Keratinocyte (primary cell): ENCODE measurements at regions not wholly inside any gene's neighbourhood (a gene's known extent, or its start where the extent isn't known, plus 50 kb on each side); places are given as distances from the start of the nearest gene placed in this dataset.

Experiments
- DNase-seq: peaks from one replicate; pipeline ENCODE4 v3.0.0-alpha.2; 2011; ENCODE audit warnings: low read depth, missing footprints, low spot score
- FAIRE-seq: peaks from 2 replicates; lab custom pipeline; 2011; peaks lifted over from hg19 to GRCh38; lab: Jason Lieb, UNC
- H2AFZ ChIP-seq: 2 replicates; pipeline ENCODE4 v1.6.0; 2012; ENCODE audit warnings: low read length, control low read depth, inconsistent platforms; ENCODE audit not compliant: control insufficient read depth
- H3K27ac ChIP-seq: 2 replicates; pipeline ENCODE4 v1.5.1; 2011; ENCODE audit warnings: low read length; ENCODE audit not compliant: control insufficient read depth, insufficient read depth
- H3K27me3 ChIP-seq: 3 replicates; pipeline ENCODE4 v1.6.0; 2011; ENCODE audit warnings: low read length; ENCODE audit not compliant: control insufficient read depth, insufficient read depth; ENCODE audit errors: extremely low read depth
- H3K36me3 ChIP-seq, 2 experiments: 2 replicates in 1 of 2; 3 replicates in 1 of 2; pipeline ENCODE4 v1.5.1; 2011; ENCODE audit warnings: low read length in 2 of 2, mild to moderate bottlenecking in 1 of 2; ENCODE audit not compliant: control insufficient read depth in 2 of 2, insufficient read depth in 2 of 2; ENCODE audit errors: extremely low read depth in 1 of 2
- H3K4me1 ChIP-seq: 3 replicates; pipeline ENCODE4 v1.5.1; 2011; ENCODE audit warnings: low read length; ENCODE audit not compliant: control insufficient read depth, insufficient read depth; ENCODE audit errors: extremely low read depth
- H3K4me2 ChIP-seq: 3 replicates; pipeline ENCODE4 v1.6.0; 2011; ENCODE audit warnings: low read depth, low read length; ENCODE audit not compliant: control insufficient read depth, insufficient read depth; ENCODE audit errors: extremely low read depth
- H3K4me3 ChIP-seq, 3 experiments: fragments of 200-600 bp in 1 of 3; sonication (generic) in 1 of 3; 2 replicates in 2 of 3; 3 replicates in 1 of 3; pipeline ENCODE4 v1.5.1; 2011 to 2016; ENCODE audit warnings: low read length in 3 of 3, mild to moderate bottlenecking in 3 of 3, control low read depth in 2 of 3, inconsistent platforms in 1 of 3, low read depth in 1 of 3, mixed read lengths in 1 of 3, mixed run types in 1 of 3, moderate library complexity in 1 of 3; ENCODE audit not compliant: control insufficient read depth in 2 of 3, insufficient read depth in 2 of 3; ENCODE audit errors: extremely low read depth in 1 of 3
- H3K79me2 ChIP-seq: 2 replicates; pipeline ENCODE4 v1.6.0; 2012; ENCODE audit warnings: low read length; ENCODE audit not compliant: control insufficient read depth, insufficient read depth
- H3K9ac ChIP-seq: 3 replicates; pipeline ENCODE4 v1.6.0; 2011; ENCODE audit warnings: low read length; ENCODE audit not compliant: control insufficient read depth, insufficient read depth; ENCODE audit errors: extremely low read depth
- H3K9me1 ChIP-seq: 3 replicates; pipeline ENCODE4 v1.6.0; 2011; ENCODE audit warnings: low read length; ENCODE audit not compliant: control insufficient read depth, insufficient read depth; ENCODE audit errors: extremely low read depth
- H3K9me3 ChIP-seq: 2 replicates; pipeline ENCODE4 v1.5.1; 2012; ENCODE audit warnings: low read depth, low read length; ENCODE audit not compliant: control insufficient read depth
- H4K20me1 ChIP-seq: 3 replicates; pipeline ENCODE4 v1.6.0; 2011; ENCODE audit warnings: low read length; ENCODE audit not compliant: control insufficient read depth, insufficient read depth; ENCODE audit errors: extremely low read depth
- CTCF ChIP-seq, 3 experiments: IDR thresholded peaks in 1 of 3; conservative IDR thresholded peaks in 1 of 3; optimal IDR thresholded peaks in 1 of 3; 2 replicates in 2 of 3; 3 replicates in 1 of 3; pipeline versions ENCODE3 to v1.5.1; 2011; ENCODE audit warnings: low read length in 3 of 3, mild to moderate bottlenecking in 3 of 3, moderate library complexity in 2 of 3, control low read depth in 1 of 3, inconsistent platforms in 1 of 3; ENCODE audit not compliant: insufficient read depth in 2 of 3; ENCODE audit errors: extremely low read depth in 1 of 3
- EZH2 ChIP-seq: IDR thresholded peaks from one replicate; pipeline ENCODE4 v1.6.1; 2012; ENCODE audit warnings: inconsistent platforms, mild to moderate bottlenecking, low read length, moderate library complexity
- dilution Hi-C: fragments of 300-500 bp; cut with MboI; formaldehyde crosslinking; loops from one replicate; pipeline ENCODE4 v1.7.0; 2020; ENCODE audit warnings: low sequenced_read_pairs; ENCODE audit not compliant: extremely low pct_ligation_motif_present

GRCh38 chr11:116492600-116492999 is 280.2 kb downstream of the BUD13 start:
- no peak for FAIRE-seq
- no peaks in the 10 kb centered on the region for H3K4me1 ChIP-seq
- H3K9me3 ChIP-seq, result no peaks in the 10 kb centered on the region
- no peak overlapping the region for H3K4me3 ChIP-seq
- no peak overlapping the region for H3K27ac ChIP-seq
- dilution Hi-C loops, result no loop called here
- H3K27me3 ChIP-seq, result peaks cover 24% of the 10 kb centered on the region
- H3K9me1 ChIP-seq, result no peaks in the 10 kb centered on the region
- TF ChIP-seq CTCF (optimal IDR thresholded peaks at IDR 0.05 in 1 of 3, IDR thresholded peaks at IDR 0.05 in 1 of 3, conservative IDR thresholded peaks at IDR 0.05 in 1 of 3; ENCODE audit: extremely low read depth in 1 of 3, insufficient read depth in 2 of 3, low read length in 3 of 3) (no peak), EZH2 (no peak)
- H3K4me2 ChIP-seq, result no peak overlapping the region
- DNase-seq, result no peak
- H3K79me2 ChIP-seq, result no peaks in the 10 kb centered on the region
- H3K36me3 ChIP-seq, result no peaks in the 10 kb centered on the region
- H4K20me1 ChIP-seq, result no peaks in the 10 kb centered on the region
- no peak overlapping the region for H3K9ac ChIP-seq
- H2AFZ ChIP-seq, result no peak overlapping the region

DNA sequence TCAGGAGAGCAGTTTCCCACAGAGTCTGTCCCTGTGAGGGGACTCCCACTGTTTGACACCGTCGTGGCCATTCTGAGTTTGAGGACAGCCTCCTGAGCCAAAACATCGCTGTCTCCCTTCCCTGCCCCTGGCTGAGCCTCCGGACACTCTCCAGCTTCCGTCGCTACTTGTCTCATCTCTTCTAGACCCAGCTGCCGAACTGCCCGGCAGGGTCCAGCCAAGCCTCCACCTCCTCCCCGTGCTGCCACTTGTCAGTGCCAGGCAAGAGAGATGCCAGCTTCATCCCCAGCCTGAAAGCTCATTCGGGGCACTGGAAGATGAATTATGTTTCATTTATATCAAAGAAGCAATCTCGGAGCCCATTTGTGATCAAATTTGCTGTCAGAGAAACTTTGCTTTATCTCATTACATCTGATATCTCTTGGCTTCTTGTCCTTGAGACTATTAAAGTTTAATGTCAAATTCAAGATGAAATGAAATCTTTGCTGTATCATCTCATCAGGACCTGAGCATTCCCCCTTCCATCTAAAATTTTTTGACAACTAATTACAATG is 283.9 kb downstream of the BUD13 start:
- TF ChIP-seq CTCF (optimal IDR thresholded peaks at IDR 0.05 in 1 of 3, IDR thresholded peaks at IDR 0.05 in 1 of 3, conservative IDR thresholded peaks at IDR 0.05 in 1 of 3; ENCODE audit: extremely low read depth in 1 of 3, insufficient read depth in 2 of 3, low read length in 3 of 3) (no peak), EZH2 (no peak)
- no peaks in the 10 kb centered on the region for H3K9me1 ChIP-seq
- no peaks in the 10 kb centered on the region for H4K20me1 ChIP-seq
- no peaks in the 10 kb centered on the region for H3K36me3 ChIP-seq
- dilution Hi-C loops, result no loop called here
- H3K4me3 ChIP-seq, result no peak overlapping the region
- no peak overlapping the region for H3K9ac ChIP-seq
- no peaks in the 10 kb centered on the region for H3K9me3 ChIP-seq
- H3K4me1 ChIP-seq, result no peaks in the 10 kb centered on the region
- peaks cover 32% of the 10 kb centered on the region for H3K27me3 ChIP-seq
- FAIRE-seq (no peak), DNase-seq (no peak)
- H3K79me2 ChIP-seq, result no peaks in the 10 kb centered on the region
- H3K27ac ChIP-seq, result no peak overlapping the region
- no peak overlapping the region for H3K4me2 ChIP-seq
- H2AFZ ChIP-seq, result no peak overlapping the region
